Uterus (tissue), 2 donors: ENCODE measurements at regions not wholly inside any gene's neighbourhood (a gene's known extent, or its start where the extent isn't known, plus 50 kb on each side); places are given as distances from the start of the nearest gene placed in this dataset.

Experiments
- POLR2A ChIP-seq, 2 donors: fragments of 450-650 bp; IDR thresholded peaks; one replicate each; pipeline ENCODE4 v1.6.1; 2016; ENCODE audit warnings: antibody characterized with exemption in 2 of 2, mild to moderate bottlenecking in 1 of 2, moderate library complexity in 1 of 2
- TF ChIP-seq, protein P1 (sequence below), 4 experiments: fragments of 200-600 bp in 2 of 4; fragments of 450-650 bp in 2 of 4; sonication (generic) in 2 of 4; IDR thresholded peaks; one replicate each; pipeline ENCODE4 v1.5.1; 2016 to 2019; ENCODE audit warnings: antibody characterized with exemption in 4 of 4, mild to moderate bottlenecking in 2 of 4, moderate library complexity in 1 of 4

- TF ChIP-seq, protein P1, sequence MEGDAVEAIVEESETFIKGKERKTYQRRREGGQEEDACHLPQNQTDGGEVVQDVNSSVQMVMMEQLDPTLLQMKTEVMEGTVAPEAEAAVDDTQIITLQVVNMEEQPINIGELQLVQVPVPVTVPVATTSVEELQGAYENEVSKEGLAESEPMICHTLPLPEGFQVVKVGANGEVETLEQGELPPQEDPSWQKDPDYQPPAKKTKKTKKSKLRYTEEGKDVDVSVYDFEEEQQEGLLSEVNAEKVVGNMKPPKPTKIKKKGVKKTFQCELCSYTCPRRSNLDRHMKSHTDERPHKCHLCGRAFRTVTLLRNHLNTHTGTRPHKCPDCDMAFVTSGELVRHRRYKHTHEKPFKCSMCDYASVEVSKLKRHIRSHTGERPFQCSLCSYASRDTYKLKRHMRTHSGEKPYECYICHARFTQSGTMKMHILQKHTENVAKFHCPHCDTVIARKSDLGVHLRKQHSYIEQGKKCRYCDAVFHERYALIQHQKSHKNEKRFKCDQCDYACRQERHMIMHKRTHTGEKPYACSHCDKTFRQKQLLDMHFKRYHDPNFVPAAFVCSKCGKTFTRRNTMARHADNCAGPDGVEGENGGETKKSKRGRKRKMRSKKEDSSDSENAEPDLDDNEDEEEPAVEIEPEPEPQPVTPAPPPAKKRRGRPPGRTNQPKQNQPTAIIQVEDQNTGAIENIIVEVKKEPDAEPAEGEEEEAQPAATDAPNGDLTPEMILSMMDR (IDR thresholded peaks at IDR 0.05) = no peak
- TF ChIP-seq POLR2A (IDR thresholded peaks at IDR 0.05) = no peak
Measured at GRCh38 chr15:77771616-77772015, 138.9 kb upstream of the LINGO1 start.
